BJ (cell line): ENCODE measurements at regions not wholly inside any gene's neighbourhood (a gene's known extent, or its start where the extent isn't known, plus 50 kb on each side); places are given as distances from the start of the nearest gene placed in this dataset. TPM values are rescaled to one million over a fixed set of nuclear protein-coding genes. Genes with fewer than 3 reads are reported as not detected.

Source experiments
- small RNA-seq: library from RNA; depleted of rRNA; stranded (forward); fragments of <200 nt; gene quantifications from one replicate; pipeline ENCODE3, GENCODE V24; 2012; ENCODE audit warnings: low replicate concordance, low read depth; ENCODE audit not compliant: insufficient read length

Small RNA genes in the stretch of these regions (small RNA-seq; reads per million reads assigned to genes)
- gene AL353626.2 (not detected), gene MIR1299 (not detected)
